ENCODE measurements at regions not wholly inside any gene's neighbourhood (a gene's known extent, or its start where the extent isn't known, plus 50 kb on each side); places are given as distances from the start of the nearest gene placed in this dataset.

- 57 to 69% methylated on average over 1 of the region's 1 CpG for WGBS, 2 donors
- Histone ChIP-seq H3K4me3 (no peak overlapping the region), H3K36me3 (no peaks in the 10 kb centered on the region), H3K4me1 (no peaks in the 10 kb centered on the region), H3K27me3 (no peaks in the 10 kb centered on the region), H3K27ac (no peak overlapping the region), H3K9me3 (no peaks in the 10 kb centered on the region)
- DNase-seq (no peak), ATAC-seq (no peak)
- intact Hi-C loops (cut with DNase I): no loop called here
- TF ChIP-seq, protein P1, sequence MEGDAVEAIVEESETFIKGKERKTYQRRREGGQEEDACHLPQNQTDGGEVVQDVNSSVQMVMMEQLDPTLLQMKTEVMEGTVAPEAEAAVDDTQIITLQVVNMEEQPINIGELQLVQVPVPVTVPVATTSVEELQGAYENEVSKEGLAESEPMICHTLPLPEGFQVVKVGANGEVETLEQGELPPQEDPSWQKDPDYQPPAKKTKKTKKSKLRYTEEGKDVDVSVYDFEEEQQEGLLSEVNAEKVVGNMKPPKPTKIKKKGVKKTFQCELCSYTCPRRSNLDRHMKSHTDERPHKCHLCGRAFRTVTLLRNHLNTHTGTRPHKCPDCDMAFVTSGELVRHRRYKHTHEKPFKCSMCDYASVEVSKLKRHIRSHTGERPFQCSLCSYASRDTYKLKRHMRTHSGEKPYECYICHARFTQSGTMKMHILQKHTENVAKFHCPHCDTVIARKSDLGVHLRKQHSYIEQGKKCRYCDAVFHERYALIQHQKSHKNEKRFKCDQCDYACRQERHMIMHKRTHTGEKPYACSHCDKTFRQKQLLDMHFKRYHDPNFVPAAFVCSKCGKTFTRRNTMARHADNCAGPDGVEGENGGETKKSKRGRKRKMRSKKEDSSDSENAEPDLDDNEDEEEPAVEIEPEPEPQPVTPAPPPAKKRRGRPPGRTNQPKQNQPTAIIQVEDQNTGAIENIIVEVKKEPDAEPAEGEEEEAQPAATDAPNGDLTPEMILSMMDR (IDR thresholded peaks at IDR 0.05): no peak
Measured at GRCh38 chrX:42602566-42602965, 175.4 kb downstream of the PPP1R2C start.

GRCh38 chrX:42602136-42602535, 175.8 kb downstream of the PPP1R2C start:
- intact Hi-C loops (cut with DNase I): no loop called here
- DNase-seq: no peak
- Histone ChIP-seq H3K4me3 (no peak overlapping the region), H3K27ac (no peak overlapping the region), H3K4me1 (no peaks in the 10 kb centered on the region), H3K9me3 (no peaks in the 10 kb centered on the region), H3K36me3 (no peaks in the 10 kb centered on the region), H3K27me3 (no peaks in the 10 kb centered on the region)
- TF ChIP-seq, protein P1 (IDR thresholded peaks at IDR 0.05): no peak
- ATAC-seq: no peak
- WGBS, 2 donors: 37 to 38% methylated on average over 3 of the region's 3 CpGs

GRCh38 chrX:42597481-42597880, 180.5 kb downstream of the PPP1R2C start:
- WGBS, 2 donors: 85 to 92% methylated on average over 4 of the region's 4 CpGs
- no peak overlapping the region for H3K27ac ChIP-seq
- ATAC-seq: no peak
- intact Hi-C loops (cut with DNase I): no loop called here
- no peaks in the 10 kb centered on the region for H3K4me1 ChIP-seq
- no peak for DNase-seq
- H3K9me3 ChIP-seq: peaks cover 0 to 7% (median 0%) of the 10 kb centered on the region in 11 donors
- no peaks in the 10 kb centered on the region for H3K27me3 ChIP-seq
- TF ChIP-seq, protein P1 (IDR thresholded peaks at IDR 0.05): no peak
- H3K36me3 ChIP-seq: no peaks in the 10 kb centered on the region
- H3K4me3 ChIP-seq: no peak overlapping the region

DNA sequence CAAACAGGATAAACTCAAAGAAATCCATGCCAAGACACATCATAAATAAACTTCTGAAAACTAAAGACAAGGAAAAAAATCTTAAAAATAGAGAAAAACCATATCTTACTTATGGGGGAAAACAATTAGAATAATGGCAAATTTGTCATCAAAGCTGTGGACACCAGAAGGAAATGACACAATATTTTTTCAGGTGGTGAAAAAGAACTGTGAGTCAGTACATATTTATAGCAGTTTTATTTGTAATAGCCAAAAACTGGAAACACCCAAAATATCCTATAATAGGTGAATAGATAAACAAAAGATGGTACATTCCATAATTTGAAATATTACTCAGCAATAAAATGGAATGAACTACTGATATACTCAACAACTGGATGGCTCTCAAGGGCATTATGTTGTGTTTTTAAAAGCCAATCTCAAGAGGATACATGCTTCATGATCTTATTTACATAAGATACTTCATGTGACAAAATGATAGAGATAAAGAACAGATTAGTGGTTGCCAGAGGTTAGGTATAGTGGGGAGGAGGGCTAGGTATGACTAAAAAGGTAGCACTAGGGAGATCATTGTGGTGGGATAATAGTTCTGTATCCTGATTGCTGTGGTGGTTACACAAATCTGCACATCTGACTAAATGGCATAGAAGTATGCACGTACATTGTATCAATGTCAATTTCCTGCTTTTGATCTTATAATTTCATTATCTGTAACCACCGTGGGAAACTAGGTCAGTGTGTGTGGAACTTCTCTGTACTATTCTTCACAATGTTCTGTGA, 191.9 kb downstream of the PPP1R2C start:
- no peak overlapping the region for H3K27ac ChIP-seq
- no peak for DNase-seq
- ATAC-seq: no peak
- H3K4me1 ChIP-seq: no peaks in the 10 kb centered on the region
- H3K27me3 ChIP-seq: peaks cover 0 to 19% (median 0%) of the 10 kb centered on the region in 7 donors
- TF ChIP-seq, protein P1 (IDR thresholded peaks at IDR 0.05): no peak
- H3K4me3 ChIP-seq: no peak overlapping the region
- WGBS, 2 donors: 41% methylated on average over 2 of the region's 2 CpGs
- peaks cover 0 to 6% (median 0%) of the 10 kb centered on the region in 11 donors for H3K9me3 ChIP-seq
- intact Hi-C loops (cut with DNase I): no loop called here
- H3K36me3 ChIP-seq: no peaks in the 10 kb centered on the region

All from heart right ventricle (tissue), 16 donors.